Pulmonary artery endothelial cell (primary cell): ENCODE measurements at regions not wholly inside any gene's neighbourhood (a gene's known extent, or its start where the extent isn't known, plus 50 kb on each side); places are given as distances from the start of the nearest gene placed in this dataset.

Experiments used
- DNase-seq: peaks from one replicate; pipeline ENCODE4 v3.0.0-alpha.2; 2011; ENCODE audit warnings: low read depth, low spot score

DNA sequence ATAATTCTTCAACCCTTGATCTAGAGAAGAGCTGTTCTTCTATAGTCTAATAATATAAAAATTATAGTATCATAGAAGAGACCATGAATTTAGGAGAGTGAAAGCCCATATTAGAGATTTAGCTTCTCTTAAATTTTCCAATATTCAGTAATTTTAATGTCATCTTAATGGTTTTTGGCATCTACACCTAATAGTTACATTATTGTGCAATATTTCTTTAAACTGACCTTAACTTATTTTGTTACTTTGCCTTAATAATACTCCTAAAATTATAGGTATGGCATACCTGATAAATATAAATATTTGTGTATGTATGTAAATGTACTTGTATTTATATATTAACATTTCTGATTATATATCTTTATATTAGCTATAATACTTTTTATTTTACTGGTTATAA, 78.0 kb upstream of the CWC22 start:
- DNase-seq, result no peak

DNA sequence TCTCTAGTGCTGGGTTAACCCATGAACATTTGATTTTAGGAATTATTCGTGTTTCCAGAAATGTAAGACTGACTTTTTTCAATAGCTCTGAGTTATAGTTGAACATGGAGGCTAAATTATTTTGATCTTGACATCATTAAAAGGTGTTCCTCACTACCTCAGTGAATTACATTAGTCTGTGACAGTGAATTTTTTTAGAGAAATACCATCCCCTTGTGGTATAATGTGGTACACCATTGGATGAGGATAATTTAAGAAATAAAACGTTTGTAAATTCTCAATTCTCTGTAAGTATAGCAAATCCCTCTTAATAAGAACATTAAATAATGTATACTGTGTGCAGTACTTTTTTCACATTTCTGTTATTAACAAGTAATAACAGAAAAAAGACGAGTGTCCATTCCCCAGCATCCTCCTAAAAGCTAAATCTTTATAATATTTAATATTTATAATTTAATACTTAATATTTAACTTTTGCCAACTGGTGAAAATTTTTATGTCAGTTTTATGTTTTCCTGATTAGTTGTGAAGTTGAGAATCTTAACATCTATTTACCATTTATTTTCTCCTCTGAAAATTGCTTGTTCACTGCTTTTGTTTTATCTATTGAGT, 70.3 kb upstream of the CWC22 start:
- DNase-seq, result no peak

DNA sequence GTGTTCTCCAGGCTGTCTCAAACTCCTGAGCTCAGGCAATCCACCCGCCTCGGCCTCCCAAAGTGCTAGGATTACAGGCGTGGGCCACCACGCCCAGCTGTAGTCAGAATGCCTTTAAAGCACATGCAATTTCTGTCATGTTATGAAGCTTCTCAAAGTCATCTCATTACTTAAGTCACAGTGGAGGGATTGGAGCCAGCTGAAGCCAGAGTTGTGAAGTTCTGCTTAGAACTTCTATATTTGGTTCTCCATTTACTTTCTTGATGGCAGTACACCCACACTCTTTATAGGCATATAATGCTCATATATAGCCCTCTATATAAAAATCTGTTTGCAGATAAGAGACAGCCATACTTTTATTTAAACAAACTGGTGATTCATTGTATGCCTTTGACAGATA, 68.8 kb upstream of the CWC22 start:
- no peak for DNase-seq

DNA sequence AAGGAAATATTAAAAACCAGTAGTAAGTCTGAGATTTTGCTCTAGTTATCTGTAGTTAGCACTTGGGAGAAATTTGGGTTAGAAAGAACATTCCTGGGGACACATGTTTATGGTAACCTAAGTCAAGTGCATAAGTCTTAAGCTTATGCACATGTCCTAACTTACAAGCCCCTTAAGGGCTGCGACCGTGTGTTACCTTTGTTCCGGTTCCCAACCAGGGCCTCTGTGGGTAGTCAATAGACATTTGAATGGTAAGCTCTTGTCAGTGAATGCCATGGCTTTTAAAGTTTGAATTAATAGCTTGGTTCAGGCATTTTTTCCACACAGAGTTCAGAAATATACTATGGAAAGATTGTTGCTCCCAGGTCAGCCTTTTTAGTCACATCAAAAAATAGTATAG, 64.7 kb upstream of the CWC22 start:
- DNase-seq, result no peak

DNA sequence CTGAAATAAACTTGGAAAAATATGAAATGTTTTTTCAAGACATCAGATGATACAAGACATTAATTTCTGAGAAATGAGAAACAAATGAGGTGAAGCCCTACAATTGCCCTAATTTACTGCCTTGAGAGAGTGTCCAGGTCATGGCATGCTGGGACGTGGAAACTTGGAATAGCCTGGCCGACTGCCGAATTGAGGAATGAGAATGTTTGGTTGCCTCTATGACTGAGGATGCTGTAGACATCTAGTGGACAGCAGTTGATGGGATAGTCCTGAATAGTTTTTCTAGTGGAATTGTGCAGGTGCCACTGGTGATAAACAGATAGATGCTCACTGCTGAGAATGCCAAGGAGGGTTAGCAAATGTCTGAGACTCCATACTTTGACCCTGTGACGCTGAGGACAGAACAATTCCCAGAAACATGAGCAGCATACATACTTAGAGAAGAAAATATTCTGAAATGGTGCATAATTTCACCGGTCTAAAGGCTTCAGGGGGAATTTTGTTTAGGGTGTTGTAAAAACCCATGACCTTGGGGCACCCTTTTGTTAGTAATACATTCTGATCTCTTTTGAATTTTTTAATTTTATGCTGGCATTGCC, 56.5 kb upstream of the CWC22 start:
- DNase-seq, result no peak

DNA sequence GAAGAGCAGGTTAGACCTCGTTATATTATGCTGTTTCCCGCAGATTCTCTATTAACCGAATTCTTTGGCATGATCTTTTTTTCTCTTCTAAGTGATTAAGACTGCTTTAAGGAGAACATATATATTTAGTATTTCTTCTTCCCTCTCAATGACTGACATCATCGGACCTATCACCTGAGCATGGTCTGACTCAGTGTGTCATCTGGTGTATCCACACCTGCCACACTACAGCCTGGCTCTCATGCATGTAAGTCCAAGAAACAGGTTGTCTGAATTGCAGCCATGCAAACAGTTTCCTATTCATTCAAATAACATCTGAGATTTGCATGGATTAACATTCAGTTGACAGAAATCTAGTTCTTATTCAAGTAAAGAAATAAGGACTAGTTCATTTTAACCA, 55.1 kb upstream of the CWC22 start:
- DNase-seq, result no peak

DNA sequence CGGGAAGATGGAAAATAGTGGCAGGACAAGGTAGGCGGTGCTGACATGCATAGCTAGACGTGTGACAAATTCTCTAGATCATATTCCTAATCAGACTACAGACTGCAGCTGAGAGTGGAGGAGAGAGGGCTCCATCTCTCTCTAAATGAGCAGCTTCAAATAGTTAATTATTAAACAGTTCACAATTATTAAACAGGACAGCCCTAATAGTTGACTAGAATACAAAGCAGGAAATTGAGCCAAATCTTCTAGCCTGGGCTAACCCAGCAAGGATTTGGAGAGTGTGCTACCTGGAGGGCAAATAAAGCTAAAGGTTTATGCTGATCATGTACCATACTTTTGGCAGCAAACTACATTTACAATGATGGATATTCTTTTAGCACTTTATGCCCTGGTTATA, 54.4 kb upstream of the CWC22 start:
- no peak for DNase-seq

DNA sequence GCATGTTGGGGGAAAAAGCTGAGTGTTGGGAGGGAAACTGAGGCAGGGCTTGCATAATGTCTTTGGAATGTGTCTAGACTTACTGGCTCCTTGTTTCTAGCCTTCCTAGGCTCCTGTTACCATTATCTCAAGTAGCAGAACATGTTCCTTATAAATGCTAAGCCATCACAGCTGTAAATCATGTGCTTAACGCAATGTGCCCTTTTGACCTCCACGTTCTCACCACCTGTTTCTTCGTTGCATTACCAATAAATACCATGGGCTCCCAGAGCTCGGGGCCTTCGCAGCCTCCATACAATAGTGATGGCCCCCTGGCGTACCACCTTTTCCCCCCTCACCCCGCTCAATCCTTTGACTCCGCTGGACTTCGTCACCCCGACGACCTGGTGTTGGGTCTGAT, 54.0 kb upstream of the CWC22 start:
- no peak for DNase-seq

DNA sequence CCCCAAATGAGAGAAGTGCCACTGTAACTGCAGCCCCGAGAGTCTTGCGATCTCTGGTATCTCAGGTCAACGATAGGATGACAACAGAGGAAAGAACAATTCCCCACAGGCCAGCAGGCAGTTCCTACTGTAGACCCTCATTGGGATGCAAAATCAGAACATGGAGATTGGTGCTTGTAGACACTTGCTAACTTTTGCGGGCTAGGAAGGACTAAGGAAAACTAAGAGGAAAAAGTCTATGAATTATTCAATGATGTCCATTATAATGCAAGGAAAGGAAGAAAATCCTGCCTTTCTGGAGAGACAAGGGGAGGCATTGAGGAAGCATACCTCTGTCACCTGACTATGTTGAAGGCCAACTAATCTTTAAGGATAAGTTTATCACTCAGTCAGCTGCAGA, 51.9 kb upstream of the CWC22 start:
- DNase-seq, result no peak

DNA sequence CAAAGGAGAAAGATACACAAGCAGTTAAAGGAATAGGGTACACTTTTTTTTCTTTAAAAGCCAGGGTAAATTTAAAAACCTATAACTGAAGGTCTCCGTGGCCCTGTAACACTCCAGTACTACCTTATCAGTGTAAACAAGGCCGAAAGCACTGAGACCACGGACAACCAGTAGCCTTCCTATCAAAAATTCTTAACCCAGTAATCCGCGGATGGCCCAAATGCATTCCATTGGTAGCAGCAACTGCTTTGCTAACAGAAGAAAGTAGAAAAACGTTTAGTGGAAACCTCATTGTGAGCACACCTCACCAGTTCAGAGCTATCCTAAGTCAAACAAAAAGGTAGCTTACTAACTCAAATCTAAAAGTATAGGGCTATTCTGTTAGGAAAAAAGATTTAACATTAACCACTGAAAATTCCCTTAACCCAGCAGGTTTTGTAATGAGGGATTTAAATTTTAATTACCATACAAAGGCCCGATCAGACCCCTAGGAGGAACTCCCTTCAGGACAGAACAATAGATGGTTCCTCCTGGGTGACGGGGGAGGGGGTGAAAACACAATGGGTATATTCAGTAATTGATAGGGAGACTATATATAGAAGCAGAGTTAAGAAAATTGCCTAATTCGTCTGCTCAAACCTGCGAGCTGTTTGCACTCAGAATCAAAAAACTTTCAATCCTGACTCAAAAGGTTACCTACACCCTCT, 50.8 kb upstream of the CWC22 start:
- DNase-seq, result no peak
